ENCODE measurements at regions not wholly inside any gene's neighbourhood (a gene's known extent, or its start where the extent isn't known, plus 50 kb on each side); places are given as distances from the start of the nearest gene placed in this dataset.

- no peak for TF ChIP-seq CTCF (IDR thresholded peaks at IDR 0.05)
- no peak for TF ChIP-seq POLR2A (IDR thresholded peaks at IDR 0.05)
Observed at GRCh38 chr5:21244982-21245381, 1257.0 kb upstream of the CDH18 start.

Data from testis (tissue), 2 donors.